Mesenchymal stem cell (in vitro differentiated cells and primary cell): ENCODE measurements at regions not wholly inside any gene's neighbourhood (a gene's known extent, or its start where the extent isn't known, plus 50 kb on each side); places are given as distances from the start of the nearest gene placed in this dataset.
"Not testable (repeated sequence)": the region's sequence is repeated elsewhere in the genome, so short reads cannot be mapped to it uniquely, and the experiment has no call there.

Experiments
- DNase-seq: peaks from one replicate; pipeline ENCODE4 v3.0.0-alpha.2; 2013
- H2AFZ ChIP-seq: one replicate; pipeline ENCODE4 v1.6.1; 2013; ENCODE audit warnings: low read depth, mild to moderate bottlenecking, control low read depth, inconsistent platforms, low read length, moderate library complexity
- H2AK5ac ChIP-seq: 2 replicates; pipeline ENCODE4 v1.6.1; 2013; ENCODE audit warnings: low read length, moderate library complexity, mild to moderate bottlenecking, inconsistent platforms; ENCODE audit not compliant: severe bottlenecking
- H2BK120ac ChIP-seq: one replicate; pipeline ENCODE4 v1.6.1; 2013; ENCODE audit warnings: low read depth, mild to moderate bottlenecking, inconsistent platforms, low read length, moderate library complexity
- H2BK12ac ChIP-seq, 2 experiments: one replicate each; pipeline ENCODE4 v1.6.1; 2013; ENCODE audit warnings: inconsistent platforms in 2 of 2, low read length in 2 of 2, mild to moderate bottlenecking in 2 of 2, moderate library complexity in 2 of 2, control low read depth in 1 of 2
- H2BK15ac ChIP-seq: one replicate; pipeline ENCODE4 v1.6.1; 2013; ENCODE audit warnings: mild to moderate bottlenecking, low read depth, inconsistent platforms; ENCODE audit not compliant: poor library complexity, severe bottlenecking
- H2BK5ac ChIP-seq: 2 replicates; pipeline ENCODE4 v1.6.1; 2013; ENCODE audit warnings: low read depth, mild to moderate bottlenecking, low read length, control low read depth, inconsistent platforms; ENCODE audit not compliant: poor library complexity, severe bottlenecking
- H3K14ac ChIP-seq, 2 experiments: one replicate each; pipeline ENCODE4 v1.6.1; 2013; ENCODE audit warnings: inconsistent platforms in 2 of 2, low read length in 2 of 2, control low read depth in 1 of 2, mild to moderate bottlenecking in 1 of 2, moderate library complexity in 1 of 2
- H3K18ac ChIP-seq, 2 experiments: one replicate each; pipeline ENCODE4 v1.6.1; 2013; ENCODE audit warnings: inconsistent platforms in 2 of 2, low read length in 2 of 2, control low read depth in 1 of 2, low read depth in 1 of 2, mild to moderate bottlenecking in 1 of 2
- H3K23ac ChIP-seq, 2 experiments: one replicate each; pipeline ENCODE4 v1.6.1; 2013; ENCODE audit warnings: inconsistent platforms in 2 of 2, low read length in 2 of 2, mild to moderate bottlenecking in 2 of 2, moderate library complexity in 2 of 2, control low read depth in 1 of 2
- H3K27ac ChIP-seq: 2 replicates; pipeline ENCODE4 v1.5.1; 2013; ENCODE audit warnings: mild to moderate bottlenecking, moderate library complexity, low read length, control low read depth, inconsistent platforms; ENCODE audit not compliant: poor library complexity, severe bottlenecking
- H3K27me3 ChIP-seq, 2 experiments: 2 replicates each; pipeline versions ENCODE4 v1.6.1 to v1.7.0; 2013; ENCODE audit warnings: low read length in 2 of 2, mild to moderate bottlenecking in 2 of 2, moderate library complexity in 2 of 2, control low read depth in 1 of 2, inconsistent platforms in 1 of 2; ENCODE audit not compliant: control insufficient read depth in 1 of 2, insufficient read depth in 1 of 2
- H3K36me3 ChIP-seq, 2 experiments: 2 replicates each; pipeline versions ENCODE4 v1.6.1 to v1.7.0; 2013; ENCODE audit warnings: low read length in 2 of 2, control low read depth in 1 of 2, inconsistent platforms in 1 of 2, low read depth in 1 of 2, mild to moderate bottlenecking in 1 of 2; ENCODE audit not compliant: insufficient read depth in 2 of 2, control insufficient read depth in 1 of 2
- H3K4ac ChIP-seq, 2 experiments: one replicate each; pipeline ENCODE4 v1.6.1; 2013; ENCODE audit warnings: inconsistent platforms in 2 of 2, low read length in 2 of 2, mild to moderate bottlenecking in 2 of 2, moderate library complexity in 2 of 2, control low read depth in 1 of 2, low read depth in 1 of 2
- H3K4me1 ChIP-seq: 2 replicates; pipeline ENCODE4 v1.6.1; 2013; ENCODE audit warnings: low read depth, low read length, control low read depth; ENCODE audit not compliant: control insufficient read depth, insufficient read depth
- H3K4me2 ChIP-seq: 2 replicates; pipeline ENCODE4 v1.6.1; 2013; ENCODE audit warnings: low read length, mild to moderate bottlenecking, inconsistent platforms; ENCODE audit not compliant: poor library complexity, severe bottlenecking
- H3K4me3 ChIP-seq, 2 experiments: 2 replicates each; pipeline versions ENCODE4 v1.5.1 to v1.7.0; 2013; ENCODE audit warnings: low read length in 2 of 2, mild to moderate bottlenecking in 2 of 2, control low read depth in 1 of 2, low read depth in 1 of 2; ENCODE audit not compliant: insufficient read depth in 1 of 2
- H3K79me1 ChIP-seq: replicated peaks from 2 replicates; pipeline ENCODE4 v1.6.1; 2013; ENCODE audit warnings: mild to moderate bottlenecking, control low read depth, low read length, inconsistent platforms; ENCODE audit not compliant: poor library complexity, severe bottlenecking
- H3K9ac ChIP-seq: 2 replicates; pipeline ENCODE4 v1.7.0; 2013; ENCODE audit warnings: mild to moderate bottlenecking, low read length, moderate library complexity
- H3K9me3 ChIP-seq: 2 replicates; pipeline ENCODE4 v1.7.0; 2013; ENCODE audit warnings: mild to moderate bottlenecking, low read length; ENCODE audit not compliant: control insufficient read depth
- H4K8ac ChIP-seq: one replicate; pipeline ENCODE4 v1.6.1; 2013; ENCODE audit warnings: inconsistent platforms, mild to moderate bottlenecking, low read length, moderate library complexity
- H4K91ac ChIP-seq: one replicate; pipeline ENCODE4 v1.6.1; 2013; ENCODE audit warnings: mild to moderate bottlenecking, low read length, inconsistent platforms
- WGBS: methylation state at CpG from one replicate; pipeline ENCODE4 v1.1.7; 2013; ENCODE audit warnings: mixed read lengths; 5-methylcytosine and 5-hydroxymethylcytosine counted together

- H2BK5ac ChIP-seq, DNase-seq, H2AFZ ChIP-seq, H3K27ac ChIP-seq, H2BK15ac ChIP-seq, H3K4me2 ChIP-seq, H3K23ac ChIP-seq, H4K91ac ChIP-seq, H3K4me1 ChIP-seq, H3K18ac ChIP-seq, H3K9ac ChIP-seq, H2AK5ac ChIP-seq, H3K9me3 ChIP-seq, H3K4ac ChIP-seq, H3K4me3 ChIP-seq, H3K36me3 ChIP-seq, H2BK120ac ChIP-seq, H3K27me3 ChIP-seq, H4K8ac ChIP-seq, H2BK12ac ChIP-seq, H3K14ac ChIP-seq, H3K79me1 ChIP-seq: not testable (repeated sequence)
- WGBS, result 93% methylated on average over 5 of the region's 8 CpGs
Observed at GRCh38 chr6:81344026-81344425, 408.5 kb downstream of the TENT5A start.

GRCh38 chr6:81340946-81341345, 411.5 kb downstream of the TENT5A start:
- WGBS, result 93% methylated on average over 4 of the region's 4 CpGs
- H3K36me3 ChIP-seq, result no peaks in the 10 kb centered on the region
- H3K27me3 ChIP-seq, result no peaks in the 10 kb centered on the region

DNA sequence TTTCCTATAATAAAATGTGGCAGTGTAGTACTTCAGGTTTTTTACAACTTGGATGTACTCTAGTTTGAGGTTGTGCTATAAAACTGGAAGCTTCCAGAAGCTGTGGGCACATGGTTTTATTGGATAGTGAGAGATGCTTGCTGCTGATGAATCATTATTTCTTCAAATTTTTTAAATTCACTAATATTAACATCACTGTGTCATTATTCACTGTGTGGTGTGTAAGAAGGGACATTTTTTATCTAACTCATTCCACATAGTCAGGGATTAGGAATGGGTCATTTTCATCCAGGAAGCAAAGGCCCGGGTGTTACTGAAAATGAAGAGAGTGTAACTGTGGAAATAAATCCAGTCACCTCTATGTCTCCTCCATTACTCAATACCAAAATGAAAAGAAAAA, 421.0 kb downstream of the TENT5A start:
- H3K23ac ChIP-seq, result no peak overlapping the region
- no peaks in the 10 kb centered on the region for H3K79me1 ChIP-seq
- no peak overlapping the region for H2AK5ac ChIP-seq
- H3K4me2 ChIP-seq, result no peak overlapping the region
- H3K9ac ChIP-seq, result no peak overlapping the region
- no peak overlapping the region for H3K27ac ChIP-seq
- H2BK15ac ChIP-seq, result no peak overlapping the region
- no peak overlapping the region for H4K91ac ChIP-seq
- H3K9me3 ChIP-seq, result no peaks in the 10 kb centered on the region
- H3K4me3 ChIP-seq, result no peak overlapping the region
- H3K27me3 ChIP-seq, result no peaks in the 10 kb centered on the region
- WGBS, result no CpG with 5 or more reads among the region's 1 CpG
- no peak overlapping the region for H3K14ac ChIP-seq
- no peak overlapping the region for H3K18ac ChIP-seq
- no peak overlapping the region for H2BK12ac ChIP-seq
- H3K4ac ChIP-seq, result no peak overlapping the region
- no peak overlapping the region for H2BK5ac ChIP-seq
- H3K4me1 ChIP-seq, result no peaks in the 10 kb centered on the region
- H3K36me3 ChIP-seq, result no peaks in the 10 kb centered on the region
- DNase-seq, result peak; percentile 16
- no peak overlapping the region for H2AFZ ChIP-seq
- H4K8ac ChIP-seq, result no peak overlapping the region
- H2BK120ac ChIP-seq, result no peak overlapping the region

More at GRCh38 chr6:81340946-81341345, 411.5 kb downstream of the TENT5A start:
- H2AK5ac ChIP-seq, result no peak overlapping the region
- H3K18ac ChIP-seq, result no peak overlapping the region
- H2BK12ac ChIP-seq, result no peak overlapping the region
- no peak overlapping the region for H4K91ac ChIP-seq
- H2AFZ ChIP-seq, result no peak overlapping the region
- H3K27ac ChIP-seq, result no peak overlapping the region
- no peak overlapping the region for H2BK15ac ChIP-seq
- no peak overlapping the region for H3K4me3 ChIP-seq
- no peak overlapping the region for H3K4me2 ChIP-seq
- no peaks in the 10 kb centered on the region for H3K4me1 ChIP-seq
- no peaks in the 10 kb centered on the region for H3K79me1 ChIP-seq
- no peak overlapping the region for H3K14ac ChIP-seq
- no peak for DNase-seq
- no peak overlapping the region for H4K8ac ChIP-seq
- H3K4ac ChIP-seq, result no peak overlapping the region
- H3K9ac ChIP-seq, result no peak overlapping the region
- H3K23ac ChIP-seq, result no peak overlapping the region
- no peak overlapping the region for H2BK5ac ChIP-seq
- H2BK120ac ChIP-seq, result no peak overlapping the region
- H3K9me3 ChIP-seq, result no peaks in the 10 kb centered on the region

- H3K4ac ChIP-seq, result no peak overlapping the region
- no peak overlapping the region for H3K18ac ChIP-seq
- 100% methylated on average over 1 of the region's 2 CpGs for WGBS
- no peak overlapping the region for H2AK5ac ChIP-seq
- H3K4me1 ChIP-seq, result no peaks in the 10 kb centered on the region
- H4K8ac ChIP-seq, result no peak overlapping the region
- no peak overlapping the region for H3K23ac ChIP-seq
- no peak overlapping the region for H2BK5ac ChIP-seq
- H2BK12ac ChIP-seq, result no peak overlapping the region
- no peak overlapping the region for H4K91ac ChIP-seq
- H3K27ac ChIP-seq, result no peak overlapping the region
- H3K9ac ChIP-seq, result no peak overlapping the region
- no peak for DNase-seq
- no peak overlapping the region for H3K14ac ChIP-seq
- H3K79me1 ChIP-seq, result no peaks in the 10 kb centered on the region
- H2AFZ ChIP-seq, result no peak overlapping the region
- H3K4me3 ChIP-seq, result no peak overlapping the region
- H3K36me3 ChIP-seq, result no peaks in the 10 kb centered on the region
- no peak overlapping the region for H2BK15ac ChIP-seq
- H3K9me3 ChIP-seq, result no peaks in the 10 kb centered on the region
- no peak overlapping the region for H3K4me2 ChIP-seq
- H2BK120ac ChIP-seq, result no peak overlapping the region
- no peaks in the 10 kb centered on the region for H3K27me3 ChIP-seq
Observed at GRCh38 chr6:81328700-81329099, 423.8 kb downstream of the TENT5A start.
